ACC112 (cell line): ENCODE measurements at regions not wholly inside any gene's neighbourhood (a gene's known extent, or its start where the extent isn't known, plus 50 kb on each side); places are given as distances from the start of the nearest gene placed in this dataset.
"Not testable (repeated sequence)": the region's sequence is repeated elsewhere in the genome, so short reads cannot be mapped to it uniquely, and the experiment has no call there.

Experiments used
- H2AFZ ChIP-seq: fragments of 200-600 bp; sonication (generic); one replicate; pipeline ENCODE4 v1.6.0; 2017; ENCODE audit warnings: antibody characterized with exemption, low read length; ENCODE audit not compliant: unreplicated experiment
- H3K27ac ChIP-seq: fragments of 200-600 bp; sonication (generic); 2 replicates; pipeline ENCODE4 v1.5.1; 2014; ENCODE audit warnings: low read depth, mild to moderate bottlenecking, antibody characterized with exemption, low read length, moderate library complexity
- H3K27me3 ChIP-seq: fragments of 200-600 bp; sonication (generic); 2 replicates; pipeline ENCODE4 v1.6.1; 2014; ENCODE audit warnings: mild to moderate bottlenecking, antibody characterized with exemption, low read length, moderate library complexity, mixed read lengths; ENCODE audit not compliant: insufficient read depth
- H3K36me3 ChIP-seq: fragments of 200-600 bp; sonication (generic); 2 replicates; pipeline ENCODE4 v1.6.1; 2016; ENCODE audit warnings: mild to moderate bottlenecking, antibody characterized with exemption, low read length, moderate library complexity, mixed read lengths; ENCODE audit not compliant: insufficient read depth
- H3K4me1 ChIP-seq: fragments of 200-600 bp; sonication (generic); one replicate; pipeline ENCODE4 v1.6.1; 2016; ENCODE audit warnings: low read length, mixed read lengths; ENCODE audit not compliant: insufficient read depth, unreplicated experiment, control insufficient read depth
- H3K4me3 ChIP-seq: fragments of 200-600 bp; sonication (generic); 2 replicates; pipeline ENCODE4 v1.5.1; 2014; ENCODE audit warnings: mild to moderate bottlenecking, low read depth, low read length
- H3K79me2 ChIP-seq: fragments of 200-600 bp; sonication (generic); one replicate; pipeline ENCODE4 v1.6.0; 2016; ENCODE audit warnings: low read length; ENCODE audit not compliant: control insufficient read depth, unreplicated experiment, insufficient read depth

GRCh38 chr5:166123717-166124116 is 2167.7 kb upstream of the WWC1 start:
- Histone ChIP-seq H3K4me3 (no peak overlapping the region), H3K27me3 (no peaks in the 10 kb centered on the region), H3K36me3 (no peaks in the 10 kb centered on the region), H3K27ac (no peak overlapping the region), H2AFZ (no peak overlapping the region), H3K4me1 (no peaks in the 10 kb centered on the region), H3K79me2 (no peaks in the 10 kb centered on the region)

DNA sequence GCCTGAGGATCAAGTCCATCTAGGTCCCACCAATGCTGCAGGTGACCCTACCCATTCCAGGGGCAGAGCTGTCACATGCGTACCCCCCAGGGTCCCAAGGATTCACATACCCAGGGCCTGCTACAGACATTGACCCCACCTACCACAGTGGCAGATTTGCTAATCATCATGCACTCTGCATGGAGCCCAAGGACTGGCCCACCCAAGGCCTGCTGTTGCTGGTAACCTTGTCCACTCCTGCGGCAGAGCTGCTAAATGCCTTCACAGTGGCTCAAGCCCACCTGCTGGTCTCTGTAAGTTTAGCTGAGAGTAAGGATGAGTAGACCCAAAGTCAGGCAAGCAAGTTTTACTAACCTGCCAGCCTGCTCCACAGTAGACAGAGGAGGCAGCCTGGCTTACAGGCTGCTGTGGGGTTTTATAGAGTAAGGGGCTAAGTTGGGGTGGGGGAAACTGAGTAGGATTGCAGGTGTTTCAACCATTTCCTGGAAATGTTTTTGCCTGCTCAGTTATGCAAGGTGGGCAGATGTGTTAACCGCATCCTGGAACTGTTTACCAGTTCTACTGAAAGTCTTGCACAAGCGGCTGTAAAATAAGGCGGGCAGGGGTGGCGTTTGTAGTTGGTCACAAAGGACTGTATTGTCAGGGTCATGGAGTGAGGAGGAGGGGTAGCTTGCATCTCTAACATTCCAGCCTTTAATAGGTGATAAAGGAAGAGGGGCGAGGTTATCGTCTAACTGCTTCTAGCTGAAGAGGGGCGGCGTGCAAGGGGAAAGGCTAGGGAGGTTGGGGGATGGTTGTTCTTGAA is 2163.5 kb upstream of the WWC1 start:
- H2AFZ ChIP-seq, result no peak overlapping the region
- H3K79me2 ChIP-seq, result no peaks in the 10 kb centered on the region
- no peak overlapping the region for H3K27ac ChIP-seq
- H3K4me1 ChIP-seq, result no peaks in the 10 kb centered on the region
- H3K27me3 ChIP-seq, result no peaks in the 10 kb centered on the region
- no peak overlapping the region for H3K4me3 ChIP-seq
- no peaks in the 10 kb centered on the region for H3K36me3 ChIP-seq

GRCh38 chr5:166145107-166145506 is 2146.3 kb upstream of the WWC1 start:
- not testable (repeated sequence) for H3K4me3 ChIP-seq, H2AFZ ChIP-seq, H3K4me1 ChIP-seq, H3K27ac ChIP-seq, H3K36me3 ChIP-seq, H3K27me3 ChIP-seq, H3K79me2 ChIP-seq

- no peaks in the 10 kb centered on the region for H3K36me3 ChIP-seq
- no peak overlapping the region for H3K4me3 ChIP-seq
- H3K79me2 ChIP-seq, result no peaks in the 10 kb centered on the region
- no peaks in the 10 kb centered on the region for H3K27me3 ChIP-seq
- no peak overlapping the region for H2AFZ ChIP-seq
- no peak overlapping the region for H3K27ac ChIP-seq
- H3K4me1 ChIP-seq, result no peaks in the 10 kb centered on the region
Measured at GRCh38 chr5:166163996-166164610, 2127.3 kb upstream of the WWC1 start.

GRCh38 chr5:166165596-166165995 is 2125.8 kb upstream of the WWC1 start:
- Histone ChIP-seq H3K4me3 (no peak overlapping the region), H3K79me2 (no peaks in the 10 kb centered on the region), H3K4me1 (no peaks in the 10 kb centered on the region), H3K36me3 (no peaks in the 10 kb centered on the region), H2AFZ (no peak overlapping the region), H3K27ac (no peak overlapping the region), H3K27me3 (no peaks in the 10 kb centered on the region)

- no peak overlapping the region for H2AFZ ChIP-seq
- no peaks in the 10 kb centered on the region for H3K79me2 ChIP-seq
- no peaks in the 10 kb centered on the region for H3K4me1 ChIP-seq
- no peaks in the 10 kb centered on the region for H3K27me3 ChIP-seq
- no peaks in the 10 kb centered on the region for H3K36me3 ChIP-seq
- no peak overlapping the region for H3K27ac ChIP-seq
- H3K4me3 ChIP-seq, result no peak overlapping the region
Measured at GRCh38 chr5:166166071-166166470, 2125.4 kb upstream of the WWC1 start.

DNA sequence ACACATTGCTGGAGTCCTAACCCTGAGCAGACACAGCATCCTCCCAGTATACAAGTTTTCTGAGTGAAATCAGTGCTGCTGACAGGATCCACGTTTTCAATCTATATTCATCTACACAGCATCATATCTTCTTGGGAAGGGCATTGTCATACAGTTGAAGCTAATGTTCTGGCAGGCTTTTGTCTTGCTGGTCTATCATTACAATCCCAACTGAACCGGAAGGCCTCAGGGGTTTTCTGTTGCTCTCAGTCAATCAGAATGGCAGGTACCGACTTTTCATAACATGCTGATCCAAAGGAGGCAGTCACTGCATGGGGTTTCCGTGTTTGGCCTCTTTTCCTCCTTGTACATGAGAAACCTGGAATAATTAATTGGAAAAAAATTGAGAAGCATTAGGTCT is 2118.8 kb upstream of the WWC1 start:
- Histone ChIP-seq H3K4me3 (no peak overlapping the region), H3K27me3 (no peaks in the 10 kb centered on the region), H3K4me1 (no peaks in the 10 kb centered on the region), H3K27ac (no peak overlapping the region), H2AFZ (no peak overlapping the region), H3K79me2 (no peaks in the 10 kb centered on the region), H3K36me3 (no peaks in the 10 kb centered on the region)

DNA sequence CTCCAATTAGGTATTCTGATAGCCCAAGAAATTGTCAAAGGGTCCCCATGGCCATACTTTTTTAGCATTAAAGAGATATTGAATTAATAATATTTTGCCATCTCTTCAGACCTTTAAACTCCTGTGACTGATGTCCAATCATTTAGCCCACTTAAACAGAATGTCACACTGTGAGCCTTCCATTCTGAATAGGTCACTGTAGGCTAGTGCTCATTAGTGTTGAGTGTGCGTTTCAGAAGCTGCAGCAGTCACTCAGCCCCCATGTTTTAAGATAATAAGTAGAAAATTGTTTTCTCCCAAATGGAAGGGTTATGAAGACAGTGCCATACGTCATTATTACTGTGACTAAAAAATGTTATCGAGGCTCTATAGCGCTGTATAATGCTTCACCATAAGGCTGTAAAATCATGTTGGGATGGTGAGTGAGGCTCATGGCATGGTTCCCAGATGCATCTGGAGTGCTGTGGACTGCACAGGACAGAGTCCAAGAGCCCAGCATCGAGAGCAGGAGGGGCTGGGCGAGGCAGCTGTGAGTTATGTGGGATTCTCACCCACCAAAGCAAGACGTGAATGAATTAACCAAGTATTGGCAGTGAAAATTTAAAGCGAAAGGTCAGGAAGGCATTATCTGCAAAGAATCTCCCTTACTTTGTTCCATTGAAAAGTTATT is 2112.9 kb upstream of the WWC1 start:
- H3K79me2 ChIP-seq, result no peaks in the 10 kb centered on the region
- H3K27ac ChIP-seq, result no peak overlapping the region
- no peak overlapping the region for H2AFZ ChIP-seq
- no peaks in the 10 kb centered on the region for H3K27me3 ChIP-seq
- H3K4me1 ChIP-seq, result no peaks in the 10 kb centered on the region
- no peaks in the 10 kb centered on the region for H3K36me3 ChIP-seq
- H3K4me3 ChIP-seq, result no peak overlapping the region

DNA sequence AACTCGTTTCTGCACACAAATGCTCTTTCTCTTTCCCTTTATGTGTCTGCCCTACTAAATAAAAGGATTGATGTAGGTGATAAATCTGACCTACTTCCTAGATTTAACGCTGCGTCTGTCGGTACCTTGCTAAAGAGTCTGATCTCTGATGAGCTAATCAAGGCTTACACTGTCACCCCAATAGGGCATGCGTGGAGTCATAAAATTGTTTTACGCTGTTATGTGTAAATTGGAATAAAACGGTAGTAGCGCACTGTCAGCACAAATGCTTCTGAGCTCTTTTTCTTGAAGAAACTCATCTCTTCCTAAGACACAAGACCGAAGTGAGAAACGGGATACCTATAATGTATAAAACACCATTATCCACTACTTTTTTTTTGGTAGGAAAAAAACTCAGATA is 2106.3 kb upstream of the WWC1 start:
- Histone ChIP-seq H2AFZ (no peak overlapping the region), H3K36me3 (no peaks in the 10 kb centered on the region), H3K79me2 (no peaks in the 10 kb centered on the region), H3K4me1 (no peaks in the 10 kb centered on the region), H3K27ac (no peak overlapping the region), H3K4me3 (no peak overlapping the region), H3K27me3 (no peaks in the 10 kb centered on the region)

GRCh38 chr5:166188501-166189325 is 2102.7 kb upstream of the WWC1 start:
- no peaks in the 10 kb centered on the region for H3K4me1 ChIP-seq
- no peak overlapping the region for H3K27ac ChIP-seq
- no peak overlapping the region for H3K4me3 ChIP-seq
- no peaks in the 10 kb centered on the region for H3K36me3 ChIP-seq
- H2AFZ ChIP-seq, result no peak overlapping the region
- no peaks in the 10 kb centered on the region for H3K27me3 ChIP-seq
- no peaks in the 10 kb centered on the region for H3K79me2 ChIP-seq
